ENCODE measurements at regions not wholly inside any gene's neighbourhood (a gene's known extent, or its start where the extent isn't known, plus 50 kb on each side); places are given as distances from the start of the nearest gene placed in this dataset.

DNA sequence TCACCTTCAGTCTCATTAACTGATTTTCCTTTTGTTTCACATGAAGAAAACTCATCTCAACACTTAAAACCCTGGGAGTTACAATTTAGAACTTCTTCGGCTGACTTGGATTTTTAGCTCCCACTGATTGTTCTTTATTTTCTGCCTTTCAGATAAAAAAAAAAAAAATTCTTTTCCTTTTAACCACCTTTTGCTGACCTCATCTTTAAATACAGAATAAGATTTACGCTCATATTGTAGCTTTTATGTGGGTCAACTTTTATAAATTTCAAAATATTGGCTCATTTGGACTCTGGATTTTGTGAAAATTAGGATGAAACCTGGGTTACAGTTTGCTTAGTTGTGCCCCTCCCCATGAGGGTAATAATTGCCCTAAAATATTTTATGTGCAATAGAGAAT is 659.3 kb downstream of the ZNF674 start:
- Histone ChIP-seq H4K91ac (ENCODE audit: insufficient read depth, low read depth, low read length) (no peak overlapping the region), H3K27ac (ENCODE audit: insufficient read depth, low read length) (no peak overlapping the region), H2AFZ (replicated peaks; ENCODE audit: low read length, poor library complexity) (no peak overlapping the region), H2BK15ac (ENCODE audit: low read depth, low read length) (no peak overlapping the region), H3K9me3 (ENCODE audit: control insufficient read depth, insufficient read depth, low read length) (no peaks in the 10 kb centered on the region), H4K5ac (ENCODE audit: low read depth, low read length) (no peak overlapping the region), H2AK9ac (replicated peaks; ENCODE audit: low read depth, low read length, poor library complexity) (no peak overlapping the region), H2AK5ac (ENCODE audit: low read depth, low read length) (no peak overlapping the region), H3K9ac (ENCODE audit: low read depth, low read length) (no peak overlapping the region), H2BK20ac (ENCODE audit: low read depth, low read length) (no peak overlapping the region), H4K20me1 (ENCODE audit: insufficient read depth, low read length) (no peaks in the 10 kb centered on the region), H3K27me3 (ENCODE audit: control insufficient read depth, insufficient read depth, low read length) (peaks cover 11% of the 10 kb centered on the region), H3K4me1 (ENCODE audit: control insufficient read depth, insufficient read depth, low read length) (no peaks in the 10 kb centered on the region), H3K36me3 (ENCODE audit: control insufficient read depth, insufficient read depth, low read length) (no peaks in the 10 kb centered on the region), H3K9me1 (ENCODE audit: insufficient read depth, low read length) (no peaks in the 10 kb centered on the region), H2BK5ac (ENCODE audit: low read depth, low read length, poor library complexity, severe bottlenecking) (no peak overlapping the region), H3K4ac (ENCODE audit: low read depth, low read length) (no peak overlapping the region), H4K8ac (ENCODE audit: low read depth in 2 of 2, low read length in 2 of 2) (no peak overlapping the region), H3K79me1 (ENCODE audit: low read depth in 1 of 2, low read length in 2 of 2) (no peaks in the 10 kb centered on the region), H3K56ac (ENCODE audit: extremely low read depth, insufficient read depth, low read length) (no peak overlapping the region), H3K4me2 (ENCODE audit: low read depth, low read length) (no peak overlapping the region), H2BK120ac (ENCODE audit: low read depth, low read length) (no peak overlapping the region), H3K18ac (ENCODE audit: low read depth, low read length) (no peak overlapping the region), H3K4me3 (ENCODE audit: insufficient read depth, low read depth, low read length) (no peak overlapping the region), H3K14ac (replicated peaks; ENCODE audit: low read depth, low read length) (no peak overlapping the region), H3K23ac (ENCODE audit: low read depth, low read length) (no peak overlapping the region)
- BruUV-seq (replicated peaks) = no TSS peak
- ATAC-seq (ENCODE audit: low read depth) = no peak
- POLR2A ChIA-PET (ENCODE audit: unreplicated experiment) = no interaction called here
- intact Hi-C loops (cut with micrococcal nuclease) = no loop called here
- no peak for TF ChIP-seq RCOR1 (IDR thresholded peaks at IDR 0.05; ENCODE audit: insufficient replicate concordance, low read length)
- TF ChIP-seq MAFK (IDR thresholded peaks at IDR 0.05; ENCODE audit: low read depth, low read length) = peak; percentile 52
- no peak for DNase-seq
- dilution Hi-C loops (cut with HindIII; ENCODE audit: low sequenced_read_pairs, unreplicated experiment) = no loop called here
- in situ Hi-C loops (cut with MboI; ENCODE audit: low sequenced_read_pairs) = no loop called here
- WGBS, 2 experiments (ENCODE audit: extremely low coverage in 2 of 2, insufficient read length in 1 of 2) = no CpG with 5 or more reads among the region's 2 CpGs
- CTCF ChIA-PET = interaction anchor here (0.6 kb wide), 1 partner anchor 333 kb away, joined by 3 read pairs; no protein-coding TSS in a partner anchor

Data from IMR-90 (cell line).